IMR-90 (cell line): ENCODE measurements at regions not wholly inside any gene's neighbourhood (a gene's known extent, or its start where the extent isn't known, plus 50 kb on each side); places are given as distances from the start of the nearest gene placed in this dataset.

Source experiments
- ATAC-seq: fragments of 200-7000 bp; cut with Tn5 transposase; 2 replicates; pipeline ENCODE4 v1.9.1; 2020; ENCODE audit warnings: low read depth, mild to moderate bottlenecking, moderate library complexity
- BruUV-seq: library from RNA; stranded (reverse); fragments of 400-500 nt; replicated peaks from 2 replicates; lab custom pipeline; 2021; lab: Mats Ljungman, UMichigan
- CTCF ChIA-PET: fragments of 300-600 bp; formaldehyde crosslinking; extraction: SDS; loops from one replicate; lab custom pipeline; 2021; ENCODE audit warnings: antibody characterized with exemption; lab: Yijun Ruan, JAX
- POLR2A ChIA-PET: fragments of 300-600 bp; sonication (Branson Sonifier 250); formaldehyde crosslinking; loops from one replicate; lab custom pipeline; 2022; ENCODE audit warnings: antibody characterized with exemption; ENCODE audit not compliant: unreplicated experiment; lab: Charles Lee
- DNase-seq: peaks from one replicate; pipeline ENCODE4 v3.0.0; 2013
- H2AFZ ChIP-seq: replicated peaks from 2 replicates; pipeline ENCODE3; 2013; ENCODE audit warnings: low read length, mild to moderate bottlenecking; ENCODE audit not compliant: poor library complexity
- H2AK5ac ChIP-seq: 2 replicates; pipeline ENCODE4 v1.6.1; 2013; ENCODE audit warnings: low read depth, low read length, inconsistent platforms
- H2AK9ac ChIP-seq: replicated peaks from 2 replicates; pipeline ENCODE3; 2013; ENCODE audit warnings: mild to moderate bottlenecking, low read depth, low read length, moderate library complexity; ENCODE audit not compliant: poor library complexity
- H2BK120ac ChIP-seq: 2 replicates; pipeline ENCODE4 v1.6.1; 2013; ENCODE audit warnings: low read depth, low read length, inconsistent platforms
- H2BK15ac ChIP-seq: 3 replicates; pipeline ENCODE4 v1.6.1; 2013; ENCODE audit warnings: low read depth, low read length, inconsistent platforms
- H2BK20ac ChIP-seq: 2 replicates; pipeline ENCODE4 v1.6.1; 2013; ENCODE audit warnings: low read depth, mild to moderate bottlenecking, inconsistent platforms, low read length, moderate library complexity
- H2BK5ac ChIP-seq: 2 replicates; pipeline ENCODE4 v1.6.1; 2013; ENCODE audit warnings: mild to moderate bottlenecking, low read depth, low read length, inconsistent platforms; ENCODE audit not compliant: poor library complexity, severe bottlenecking
- H3K14ac ChIP-seq: replicated peaks from 2 replicates; pipeline ENCODE4 v1.6.1; 2013; ENCODE audit warnings: low read depth, low read length, inconsistent platforms
- H3K18ac ChIP-seq: 2 replicates; pipeline ENCODE4 v1.6.1; 2013; ENCODE audit warnings: low read depth, low read length, control low read depth
- H3K23ac ChIP-seq: 2 replicates; pipeline ENCODE4 v1.6.1; 2013; ENCODE audit warnings: low read depth, low read length, inconsistent platforms
- H3K27ac ChIP-seq: 2 replicates; pipeline ENCODE4 v1.5.1; 2013; ENCODE audit warnings: mild to moderate bottlenecking, control low read depth, low read length; ENCODE audit not compliant: insufficient read depth
- H3K27me3 ChIP-seq: 2 replicates; pipeline ENCODE4 v1.6.1; 2013; ENCODE audit warnings: low read length; ENCODE audit not compliant: control insufficient read depth, insufficient read depth
- H3K36me3 ChIP-seq: 2 replicates; pipeline ENCODE4 v1.6.1; 2013; ENCODE audit warnings: low read length, mixed read lengths; ENCODE audit not compliant: control insufficient read depth, insufficient read depth
- H3K4ac ChIP-seq: 2 replicates; pipeline ENCODE4 v1.6.1; 2013; ENCODE audit warnings: low read depth, low read length, inconsistent platforms
- H3K4me1 ChIP-seq: 2 replicates; pipeline ENCODE4 v1.6.1; 2013; ENCODE audit warnings: low read length, mixed read lengths; ENCODE audit not compliant: control insufficient read depth, insufficient read depth
- H3K4me2 ChIP-seq: 2 replicates; pipeline ENCODE4 v1.6.1; 2013; ENCODE audit warnings: low read depth, mild to moderate bottlenecking, control low read depth, low read length, moderate library complexity
- H3K4me3 ChIP-seq: 2 replicates; pipeline ENCODE4 v1.5.1; 2013; ENCODE audit warnings: low read depth, mild to moderate bottlenecking, control low read depth, low read length, moderate library complexity; ENCODE audit not compliant: insufficient read depth
- H3K56ac ChIP-seq: 2 replicates; pipeline ENCODE4 v1.6.1; 2013; ENCODE audit warnings: low read length, inconsistent platforms; ENCODE audit not compliant: insufficient read depth; ENCODE audit errors: extremely low read depth
- H3K79me1 ChIP-seq, 2 experiments: 2 replicates each; pipeline ENCODE4 v1.6.1; 2013; ENCODE audit warnings: low read length in 2 of 2, inconsistent platforms in 1 of 2, low read depth in 1 of 2
- H3K9ac ChIP-seq: 2 replicates; pipeline ENCODE4 v1.6.1; 2013; ENCODE audit warnings: low read depth, low read length, control low read depth
- H3K9me1 ChIP-seq: 2 replicates; pipeline ENCODE4 v1.6.1; 2013; ENCODE audit warnings: low read length, inconsistent platforms; ENCODE audit not compliant: insufficient read depth
- H3K9me3 ChIP-seq: 2 replicates; pipeline ENCODE4 v1.6.1; 2013; ENCODE audit warnings: low read length; ENCODE audit not compliant: control insufficient read depth, insufficient read depth
- H4K20me1 ChIP-seq: 2 replicates; pipeline ENCODE4 v1.6.1; 2013; ENCODE audit warnings: low read length, inconsistent platforms; ENCODE audit not compliant: insufficient read depth
- H4K5ac ChIP-seq: 2 replicates; pipeline ENCODE4 v1.6.1; 2013; ENCODE audit warnings: mild to moderate bottlenecking, low read depth, low read length, control low read depth
- H4K8ac ChIP-seq, 2 experiments: 2 replicates each; pipeline ENCODE4 v1.6.1; 2013; ENCODE audit warnings: low read depth in 2 of 2, low read length in 2 of 2, control low read depth in 1 of 2, inconsistent platforms in 1 of 2
- H4K91ac ChIP-seq: 2 replicates; pipeline ENCODE4 v1.6.1; 2013; ENCODE audit warnings: low read depth, low read length, inconsistent platforms; ENCODE audit not compliant: insufficient read depth
- BHLHE40 ChIP-seq: fragments of 150-350 bp; IDR thresholded peaks from 2 replicates; pipeline ENCODE4 v1.6.1; 2016; ENCODE audit warnings: mild to moderate bottlenecking, low read depth, low read length
- CTCF ChIP-seq: conservative IDR thresholded peaks from 2 replicates; pipeline ENCODE4 v1.5.1; 2012; ENCODE audit warnings: mild to moderate bottlenecking, low read depth, low read length, improper control_type of control experiment
- FOS ChIP-seq: fragments of 150-350 bp; IDR thresholded peaks from 2 replicates; pipeline ENCODE4 v1.6.1; 2016; ENCODE audit warnings: low read depth, low read length
- RAD21 ChIP-seq: IDR thresholded peaks from 2 replicates; pipeline ENCODE4 v1.6.1; 2012; ENCODE audit warnings: low read length, improper control_type of control experiment
- RCOR1 ChIP-seq: IDR thresholded peaks from 2 replicates; pipeline ENCODE4 v1.6.1; 2012; ENCODE audit warnings: mild to moderate bottlenecking, low read length, improper control_type of control experiment; ENCODE audit not compliant: insufficient replicate concordance
- SMC3 ChIP-seq: fragments of 150-350 bp; IDR thresholded peaks from 2 replicates; pipeline ENCODE4 v1.6.1; 2016; ENCODE audit warnings: low read depth, mild to moderate bottlenecking, antibody characterized with exemption, low read length, moderate library complexity
- WGBS, 2 experiments: methylation state at CpG; one replicate each; pipeline versions ENCODE4 v1.1.5 to v1.1.7; 2013; ENCODE audit warnings: missing lambda C conversion rate in 2 of 2; ENCODE audit not compliant: insufficient read length in 1 of 2; ENCODE audit errors: extremely low coverage in 2 of 2; 5-methylcytosine and 5-hydroxymethylcytosine counted together
- dilution Hi-C: fragments of 300-500 bp; cut with HindIII; formaldehyde crosslinking; loops from one replicate; pipeline ENCODE4 v1.14.3; 2018; ENCODE audit warnings: low sequenced_read_pairs; ENCODE audit not compliant: unreplicated experiment
- in situ Hi-C: fragments of 300-500 bp; cut with MboI; formaldehyde crosslinking; loops from 3 replicates; pipeline ENCODE4 v1.14.3; 2019; ENCODE audit warnings: low sequenced_read_pairs, inconsistent platforms, mixed read lengths
- intact Hi-C: fragments of 100-400 bp; cut with micrococcal nuclease; formaldehyde crosslinking; loops from 2 replicates; pipeline ENCODE4 v1.10.0; 2022

- Histone ChIP-seq H3K9me3 (peaks cover 2% of the 10 kb centered on the region; the same call in 1 of the 2 replicates), H3K79me1 (no peaks in the 10 kb centered on the region), H3K14ac (no peak overlapping the region), H2BK15ac (no peak overlapping the region), H3K27ac (no peak overlapping the region), H3K9me1 (no peaks in the 10 kb centered on the region), H3K4me3 (no peak overlapping the region), H2AFZ (no peak overlapping the region), H3K4me1 (no peaks in the 10 kb centered on the region), H4K8ac (no peak overlapping the region), H2AK9ac (no peak overlapping the region), H2BK5ac (no peak overlapping the region), H3K4me2 (no peak overlapping the region), H3K18ac (no peak overlapping the region), H3K27me3 (no peaks in the 10 kb centered on the region), H4K5ac (no peak overlapping the region), H2BK20ac (no peak overlapping the region), H3K9ac (no peak overlapping the region), H4K20me1 (no peaks in the 10 kb centered on the region), H3K23ac (no peak overlapping the region), H4K91ac (no peak overlapping the region), H3K56ac (no peak overlapping the region), H2BK120ac (no peak overlapping the region), H2AK5ac (no peak overlapping the region), H3K36me3 (no peaks in the 10 kb centered on the region), H3K4ac (no peak overlapping the region)
- BruUV-seq = no TSS peak
- ATAC-seq = peak; percentile 46; the same call in 1 of the 2 replicates
- intact Hi-C loops = loop anchor here (1.0 to 5.0 kb wide), 3 partner anchors 689 to 921 kb away; no protein-coding TSS in a partner anchor
- TF ChIP-seq SMC3 (peak; percentile 72), FOS (no peak), BHLHE40 (no peak), RAD21 (peak; percentile 72), RCOR1 (no peak), CTCF (peak; percentile 53)
- in situ Hi-C loops = loop anchor here (25.0 kb wide), 1 partner anchor 909 kb away; no protein-coding TSS in a partner anchor
- POLR2A ChIA-PET = no interaction called here
- no CpG with 5 or more reads among the region's 6 CpGs for WGBS, 2 experiments
- peak; percentile 11 for DNase-seq
- dilution Hi-C loops = no loop called here
- CTCF ChIA-PET = interaction anchor here (0.6 to 1.8 kb wide), 20 partner anchors 11 to 1500 kb away, joined by 3 to 10 read pairs (median 4); no protein-coding TSS in a partner anchor
Observed at GRCh38 chr21:21921410-21922232, 923.4 kb downstream of the NCAM2 start.
